ENCODE measurements at regions not wholly inside any gene's neighbourhood (a gene's known extent, or its start where the extent isn't known, plus 50 kb on each side); places are given as distances from the start of the nearest gene placed in this dataset.

DNA sequence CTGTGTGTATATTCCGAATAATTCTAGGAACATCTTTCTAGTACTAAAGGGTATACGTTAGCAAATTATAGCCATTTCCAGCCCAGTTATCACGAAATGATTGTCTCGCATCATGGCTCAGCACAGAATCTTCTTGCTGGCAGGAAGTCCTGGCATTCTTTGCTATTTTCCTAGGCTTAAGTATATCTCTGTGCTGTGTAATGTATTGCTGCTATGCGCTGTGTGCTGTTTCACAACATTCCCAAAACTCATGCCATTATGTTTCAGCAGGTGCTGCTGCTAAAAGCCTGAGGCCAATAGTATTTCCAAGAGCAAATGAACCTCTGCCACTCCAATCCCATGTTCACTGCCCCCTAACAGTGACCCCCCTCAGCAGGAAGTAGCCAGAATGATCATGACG lies 62.9 kb upstream of the ZNF92 start:
- Histone ChIP-seq H3K23ac (ENCODE audit: insufficient read length) (no peak overlapping the region), H3K9me3 (ENCODE audit: insufficient read depth in 2 of 2, low read depth in 1 of 2, low read length in 1 of 2) (no peaks in the 10 kb centered on the region), H2AFZ (ENCODE audit: low read length) (no peak overlapping the region), H3K79me2 (ENCODE audit: control insufficient read depth in 1 of 2, insufficient read depth in 2 of 2, low read length in 2 of 2) (no peaks in the 10 kb centered on the region), H3K14ac (ENCODE audit: insufficient read length) (no peak overlapping the region), H3K4me2 (ENCODE audit: insufficient read depth in 1 of 2, low read depth in 2 of 2, low read length in 2 of 2) (no peak overlapping the region), H3K36me3 (ENCODE audit: control insufficient read depth in 2 of 4, insufficient read depth in 4 of 4, low read length in 3 of 4) (peaks cover 0 to 14% (median 6%) of the 10 kb centered on the region in 4 experiments; a peak in 6 of 8 replicates), H3K79me1 (ENCODE audit: low read depth, low read length) (no peaks in the 10 kb centered on the region), H3K18ac (ENCODE audit: extremely low read depth, low read length) (no peak overlapping the region), H2BK5ac (ENCODE audit: low read depth, low read length) (no peak overlapping the region), H2BK120ac (replicated peaks; ENCODE audit: low read depth, low read length) (no peak overlapping the region), H2BK20ac (ENCODE audit: low read length) (no peak overlapping the region), H2AK5ac (ENCODE audit: low read depth, low read length) (no peak overlapping the region), H3K9ac (replicated peaks in 1 of 4; ENCODE audit: extremely low read depth in 1 of 4, low read depth in 3 of 4, low read length in 3 of 4) (no peak overlapping the region), H4K20me1 (replicated peaks in 1 of 2; ENCODE audit: control insufficient read depth in 1 of 2, insufficient read depth in 2 of 2, low read length in 2 of 2) (peaks cover 0 to 2% of the 10 kb centered on the region in 2 experiments), H2BK15ac (ENCODE audit: low read length) (no peak overlapping the region), H3K23me2 (ENCODE audit: low read depth, low read length) (no peaks in the 10 kb centered on the region), H3K27me3 (replicated peaks in 1 of 4; ENCODE audit: control insufficient read depth in 3 of 4, extremely low read depth in 1 of 4, insufficient read depth in 3 of 4, low read length in 3 of 4) (no peaks in the 10 kb centered on the region), H2BK12ac (ENCODE audit: low read depth, low read length) (no peak overlapping the region), H3K4ac (replicated peaks; ENCODE audit: insufficient read length, low read depth, low read length) (no peak overlapping the region), H3K56ac (replicated peaks; ENCODE audit: insufficient read length, low read depth, low read length) (no peak overlapping the region), H4K8ac (ENCODE audit: extremely low read depth, insufficient read depth, low read length) (no peak overlapping the region), H4K5ac (ENCODE audit: insufficient read length, low read depth, low read length) (no peak overlapping the region), H3K4me3 (ENCODE audit: extremely low read depth in 1 of 4, insufficient read depth in 2 of 4, low read depth in 3 of 4, low read length in 4 of 4) (no peak overlapping the region), H3K27ac (ENCODE audit: low read depth, low read length) (no peak overlapping the region), H3K4me1 (replicated peaks in 1 of 4; ENCODE audit: control insufficient read depth in 3 of 4, insufficient read depth in 4 of 4, low read length in 3 of 4) (no peaks in the 10 kb centered on the region), H4K91ac (replicated peaks; ENCODE audit: insufficient read length, low read length) (no peak overlapping the region)
- DNase-seq (ENCODE audit: low read depth in 1 of 2, low spot score in 2 of 2) (no peak), FAIRE-seq (no peak)
- TF ChIP-seq ASH2L (IDR thresholded peaks at IDR 0.05; ENCODE audit: low read length): no peak
- no peak for TF ChIP-seq CTCF (IDR thresholded peaks at IDR 0.05; ENCODE audit: control extremely low read depth in 1 of 3, insufficient read depth in 1 of 3, low read depth in 1 of 3, low read length in 3 of 3)
- TF ChIP-seq TEAD4 (IDR thresholded peaks at IDR 0.05; ENCODE audit: low read depth, low read length): no peak
- ChIA-PET CTCF (ENCODE audit: partially characterized antibody) (no interaction called here), POLR2A (ENCODE audit: partially characterized antibody) (no interaction called here)
- 92% methylated on average over 6 of the region's 6 CpGs; no CpG with 5 or more reads in 1 of the 2 experiments for WGBS, 2 experiments (ENCODE audit: extremely low coverage in 1 of 2, insufficient coverage in 1 of 2, insufficient read length in 1 of 2, insufficient replicate concordance in 2 of 2, low coverage in 1 of 2, low lambda C conversion rate in 2 of 2, missing lambda C conversion rate in 1 of 2)
